Parathyroid adenoma (tissue), 2 donors: ENCODE measurements at regions not wholly inside any gene's neighbourhood (a gene's known extent, or its start where the extent isn't known, plus 50 kb on each side); places are given as distances from the start of the nearest gene placed in this dataset.

Source experiments
- H2AFZ ChIP-seq: fragments of 300-600 bp; sonication (generic); one replicate; pipeline ENCODE4 v1.7.0; 2017; ENCODE audit warnings: antibody characterized with exemption, mild to moderate bottlenecking
- H3K27ac ChIP-seq: fragments of 300-600 bp; sonication (generic); one replicate; pipeline ENCODE4 v1.7.0; 2017
- H3K27me3 ChIP-seq: fragments of 300-600 bp; sonication (generic); one replicate; pipeline ENCODE4 v1.7.0; 2017; ENCODE audit warnings: low read length; ENCODE audit not compliant: control insufficient read depth, insufficient read depth
- H3K36me3 ChIP-seq: fragments of 300-600 bp; sonication (generic); one replicate; pipeline ENCODE4 v1.7.0; 2017; ENCODE audit warnings: low read length; ENCODE audit not compliant: control insufficient read depth, insufficient read depth
- H3K4me1 ChIP-seq: fragments of 300-600 bp; sonication (generic); one replicate; pipeline ENCODE4 v1.7.0; 2017; ENCODE audit warnings: control low read depth
- H3K4me2 ChIP-seq: fragments of 300-600 bp; sonication (generic); one replicate; pipeline ENCODE4 v1.7.0; 2017; ENCODE audit warnings: low read length
- H3K4me3 ChIP-seq: fragments of 300-600 bp; sonication (generic); one replicate; pipeline ENCODE4 v1.7.0; 2017; ENCODE audit warnings: low read depth, low read length
- H3K79me2 ChIP-seq: fragments of 300-600 bp; sonication (generic); one replicate; pipeline ENCODE4 v1.7.0; 2017; ENCODE audit warnings: control low read depth
- H3K9ac ChIP-seq: fragments of 300-600 bp; sonication (generic); one replicate; pipeline ENCODE4 v1.7.0; 2017; ENCODE audit warnings: mild to moderate bottlenecking
- H3K9me3 ChIP-seq: fragments of 300-600 bp; sonication (generic); one replicate; pipeline ENCODE4 v1.7.0; 2017; ENCODE audit warnings: low read length; ENCODE audit not compliant: control insufficient read depth
- CTCF ChIP-seq: fragments of 300-600 bp; sonication (generic); IDR thresholded peaks from one replicate; pipeline ENCODE4 v1.7.0; 2017; ENCODE audit warnings: antibody characterized with exemption, mild to moderate bottlenecking
- donor health status: primary hyperparathyroidism.

GRCh38 chr6:108768166-108768555 lies 80.1 kb upstream of the ARMC2 start:
- no peak overlapping the region for H3K9ac ChIP-seq
- no peak overlapping the region for H3K4me2 ChIP-seq
- H3K4me1 ChIP-seq = no peaks in the 10 kb centered on the region
- H3K36me3 ChIP-seq = no peaks in the 10 kb centered on the region
- H3K4me3 ChIP-seq = no peak overlapping the region
- no peaks in the 10 kb centered on the region for H3K9me3 ChIP-seq
- no peak for TF ChIP-seq CTCF
- H3K79me2 ChIP-seq = no peaks in the 10 kb centered on the region
- no peak overlapping the region for H2AFZ ChIP-seq
- H3K27ac ChIP-seq = no peak overlapping the region
- no peaks in the 10 kb centered on the region for H3K27me3 ChIP-seq

GRCh38 chr6:108768792-108769524 lies 79.3 kb upstream of the ARMC2 start:
- Histone ChIP-seq H2AFZ (no peak overlapping the region), H3K4me2 (no peak overlapping the region), H3K4me3 (no peak overlapping the region), H3K27ac (no peak overlapping the region), H3K9me3 (no peaks in the 10 kb centered on the region), H3K4me1 (no peaks in the 10 kb centered on the region), H3K36me3 (no peaks in the 10 kb centered on the region), H3K9ac (no peak overlapping the region), H3K79me2 (no peaks in the 10 kb centered on the region), H3K27me3 (no peaks in the 10 kb centered on the region)
- TF ChIP-seq CTCF = no peak

- no peaks in the 10 kb centered on the region for H3K27me3 ChIP-seq
- no peaks in the 10 kb centered on the region for H3K4me1 ChIP-seq
- no peak overlapping the region for H3K27ac ChIP-seq
- TF ChIP-seq CTCF = no peak
- H3K4me2 ChIP-seq = no peak overlapping the region
- H3K36me3 ChIP-seq = no peaks in the 10 kb centered on the region
- H3K9me3 ChIP-seq = no peaks in the 10 kb centered on the region
- H3K9ac ChIP-seq = no peak overlapping the region
- no peaks in the 10 kb centered on the region for H3K79me2 ChIP-seq
- H2AFZ ChIP-seq = no peak overlapping the region
- no peak overlapping the region for H3K4me3 ChIP-seq
Observed at GRCh38 chr6:108771421-108771820, 76.8 kb upstream of the ARMC2 start.

GRCh38 chr6:108774555-108774954 lies 73.7 kb upstream of the ARMC2 start:
- no peak for TF ChIP-seq CTCF

GRCh38 chr6:108777536-108777935 lies 70.7 kb upstream of the ARMC2 start:
- Histone ChIP-seq H3K4me2 (no peak overlapping the region), H3K36me3 (no peaks in the 10 kb centered on the region), H3K4me1 (peaks cover 1% of the 10 kb centered on the region), H3K4me3 (no peak overlapping the region), H3K9ac (no peak overlapping the region), H3K9me3 (no peaks in the 10 kb centered on the region), H3K27ac (no peak overlapping the region), H2AFZ (no peak overlapping the region), H3K79me2 (no peaks in the 10 kb centered on the region), H3K27me3 (no peaks in the 10 kb centered on the region)
- no peak for TF ChIP-seq CTCF

More at GRCh38 chr6:108774555-108774954, 73.7 kb upstream of the ARMC2 start:
- Histone ChIP-seq H2AFZ (no peak overlapping the region), H3K4me1 (no peaks in the 10 kb centered on the region), H3K9me3 (no peaks in the 10 kb centered on the region), H3K27me3 (no peaks in the 10 kb centered on the region), H3K79me2 (no peaks in the 10 kb centered on the region), H3K36me3 (no peaks in the 10 kb centered on the region), H3K9ac (no peak overlapping the region), H3K27ac (no peak overlapping the region), H3K4me3 (no peak overlapping the region), H3K4me2 (no peak overlapping the region)
